HG03135 (cell line): ENCODE measurements at regions not wholly inside any gene's neighbourhood (a gene's known extent, or its start where the extent isn't known, plus 50 kb on each side); places are given as distances from the start of the nearest gene placed in this dataset.
"Not testable (repeated sequence)": the region's sequence is repeated elsewhere in the genome, so short reads cannot be mapped to it uniquely, and the experiment has no call there.

Experiments used
- ATAC-seq: cut with Tn5 transposase; IDR thresholded peaks from one replicate; pipeline ENCODE4 v1.9.1; 2021; ENCODE audit warnings: mild to moderate bottlenecking, moderate library complexity; ENCODE audit not compliant: unreplicated experiment

DNA sequence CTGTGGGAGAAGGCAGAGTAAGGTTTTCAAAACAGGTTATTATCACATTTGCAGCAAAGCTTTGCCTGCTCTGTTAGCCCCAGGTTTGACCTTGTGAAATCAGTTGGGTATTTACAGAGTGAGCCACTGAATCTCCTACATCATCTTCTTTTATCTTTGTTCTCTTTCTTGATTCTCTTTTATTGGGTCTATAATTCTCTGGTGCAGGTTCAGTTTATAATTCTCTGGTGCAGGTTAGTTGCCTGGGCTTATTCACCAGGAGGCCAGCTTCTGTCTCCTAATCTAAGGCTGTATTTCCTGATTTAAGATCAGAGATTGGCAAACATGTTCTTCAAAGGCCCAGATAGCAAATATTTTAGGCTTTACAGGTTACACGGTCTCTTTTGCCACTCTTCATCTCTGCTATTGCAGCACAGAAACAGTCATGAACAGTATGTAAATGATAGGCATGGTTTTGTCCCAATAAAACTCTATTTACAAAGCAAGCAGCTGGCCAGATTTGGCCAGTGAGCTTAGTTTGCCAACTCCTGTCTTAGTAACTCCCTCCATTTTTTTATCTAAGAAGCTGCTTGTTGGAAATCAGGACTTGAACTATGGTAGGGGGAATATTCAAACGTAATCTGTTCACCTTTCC is 205.0 kb upstream of the RIMS1 start:
- ATAC-seq: no peak

DNA sequence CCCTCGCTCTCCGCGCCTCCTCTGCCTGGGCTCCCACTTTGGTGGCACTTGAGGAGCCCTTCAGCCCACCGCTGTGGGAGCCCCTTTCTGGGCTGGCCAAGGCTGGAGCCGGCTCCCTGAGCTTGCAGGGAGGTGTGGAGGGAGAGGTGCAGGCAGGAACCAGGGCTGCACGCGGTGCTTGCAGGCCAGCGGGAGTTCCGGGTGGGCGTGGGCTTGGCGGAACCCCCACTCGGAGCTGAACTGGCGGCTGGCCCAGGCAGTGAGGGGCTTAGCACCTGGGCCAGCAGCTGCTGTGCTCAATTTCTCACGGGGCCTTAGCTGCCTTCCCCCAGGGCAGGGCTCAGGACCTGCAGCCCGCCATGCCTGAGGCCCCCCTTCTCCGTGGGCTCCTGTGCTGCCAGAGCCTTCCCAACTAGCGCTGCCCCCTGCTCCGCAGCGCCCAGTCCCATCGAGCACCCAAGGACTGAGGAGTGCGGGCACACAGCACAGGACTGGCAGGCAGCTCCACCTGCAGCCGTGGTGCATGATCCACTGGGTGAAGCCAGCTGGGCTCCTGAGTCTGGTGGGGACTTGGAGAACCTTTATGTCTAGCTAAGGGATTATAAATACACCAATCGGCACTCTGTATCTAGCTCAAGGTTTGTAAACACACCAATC is 200.2 kb upstream of the RIMS1 start:
- ATAC-seq: not testable (repeated sequence)

DNA sequence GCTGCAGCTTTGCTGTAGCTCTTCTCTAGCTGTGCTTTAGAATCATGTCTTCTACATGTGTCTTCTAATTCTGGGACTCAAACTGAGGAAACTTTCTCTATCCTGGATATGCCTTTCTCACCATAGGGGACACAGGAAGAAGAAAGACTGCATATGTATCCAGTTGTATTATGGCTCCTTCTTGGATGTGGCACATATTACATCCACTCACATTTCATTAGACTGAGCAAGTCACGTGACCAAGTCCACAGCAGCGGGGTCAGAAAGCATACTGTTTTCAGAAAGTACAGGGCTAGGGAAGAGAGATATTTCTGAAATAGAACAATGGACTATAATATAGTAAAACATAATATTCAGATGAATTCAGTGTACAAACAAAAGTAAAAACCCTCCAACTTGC is 187.6 kb upstream of the RIMS1 start:
- ATAC-seq: no peak

DNA sequence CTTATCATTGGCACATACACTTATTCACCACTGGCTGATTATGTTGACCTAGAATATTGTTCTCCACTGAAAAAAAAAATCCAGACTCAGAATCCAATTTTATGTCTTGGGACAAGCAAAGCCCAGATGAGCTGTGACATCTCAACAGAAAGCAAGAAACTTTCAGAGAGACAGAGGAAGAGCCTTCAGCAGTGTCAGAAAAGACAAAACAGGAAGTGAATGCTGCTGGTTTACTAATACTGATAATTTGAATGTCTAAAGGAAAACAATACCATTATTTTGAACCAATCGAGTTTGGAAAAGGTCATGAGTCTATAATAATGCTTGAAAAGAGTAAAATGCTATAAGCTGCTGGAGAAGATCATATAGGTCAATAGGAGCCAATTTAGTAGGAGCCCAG is 179.8 kb upstream of the RIMS1 start:
- ATAC-seq: peak; percentile 70

DNA sequence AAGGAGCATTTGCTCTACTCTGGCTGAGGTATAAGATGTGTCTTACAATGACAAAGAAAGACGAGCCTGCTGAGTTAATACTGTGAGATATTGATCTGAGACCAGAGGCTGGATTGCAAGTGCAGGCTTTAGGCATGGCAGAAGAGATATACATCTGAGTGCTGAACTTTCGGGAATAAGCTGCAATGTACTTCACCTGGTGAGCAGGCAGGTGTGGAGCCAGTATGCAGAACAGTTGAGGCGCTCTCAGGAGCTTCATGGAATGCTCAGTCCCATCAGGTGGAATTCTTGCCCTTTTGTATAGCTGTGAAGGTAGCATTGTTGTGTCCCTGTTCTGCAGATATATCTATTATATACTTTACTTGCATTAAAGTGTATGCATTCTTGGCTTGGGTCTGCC is 179.3 kb upstream of the RIMS1 start:
- no peak for ATAC-seq

DNA sequence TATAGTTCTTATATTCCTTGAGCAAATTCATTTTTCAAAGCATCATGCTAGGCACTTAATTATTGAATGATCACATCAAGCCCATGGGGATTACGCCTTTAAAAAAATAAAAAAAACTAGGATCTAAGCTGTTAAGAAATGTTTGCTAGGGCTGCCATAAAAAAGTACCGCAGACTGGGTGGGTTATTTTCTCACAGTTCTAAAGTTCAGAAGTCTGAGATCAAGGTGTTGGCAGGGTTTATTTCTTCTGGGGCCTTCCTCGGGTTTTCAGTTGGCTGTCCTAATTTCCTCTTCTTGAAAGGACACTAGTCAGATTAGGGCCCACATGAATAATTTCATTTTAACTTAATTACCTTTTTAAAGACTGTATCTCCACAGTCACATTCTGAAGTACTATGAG is 165.6 kb upstream of the RIMS1 start:
- no peak for ATAC-seq

DNA sequence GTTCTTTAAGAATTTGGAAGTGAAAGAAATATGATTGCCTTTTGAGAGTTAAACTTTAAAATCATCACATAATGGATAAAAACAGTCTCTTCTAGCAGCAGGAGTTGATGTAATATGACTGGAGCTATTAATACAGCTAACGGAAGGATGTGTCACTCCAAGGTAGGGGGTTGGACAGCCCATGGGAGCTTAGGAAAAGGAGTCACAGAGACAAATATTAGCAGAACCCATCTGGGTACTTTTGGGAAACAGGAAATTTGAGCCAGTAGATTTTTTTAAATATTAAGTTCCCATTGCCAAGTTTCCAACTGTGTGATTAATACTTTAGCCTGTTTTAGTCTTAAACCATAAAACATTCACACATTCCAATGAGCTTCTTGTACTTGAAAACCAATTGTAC is 164.7 kb upstream of the RIMS1 start:
- ATAC-seq: no peak

DNA sequence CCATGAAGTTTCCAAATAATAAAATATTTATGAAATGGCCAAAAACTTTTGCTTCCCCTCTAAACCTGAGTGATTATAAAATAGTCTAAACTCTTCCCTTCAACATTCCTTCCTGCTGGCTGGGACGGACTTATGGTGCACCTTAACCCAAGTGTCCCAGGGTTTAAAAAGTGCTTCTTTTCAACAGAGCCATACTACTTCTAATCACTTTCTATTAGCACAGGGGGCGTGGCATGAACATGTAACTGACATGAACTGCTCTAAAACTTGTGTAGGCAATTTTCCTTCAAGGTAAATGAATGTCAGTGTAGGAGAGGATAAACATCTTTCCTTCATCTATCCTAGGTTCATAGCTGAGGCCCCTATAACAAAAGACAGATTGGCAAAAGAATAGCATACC is 163.6 kb upstream of the RIMS1 start:
- ATAC-seq: no peak

DNA sequence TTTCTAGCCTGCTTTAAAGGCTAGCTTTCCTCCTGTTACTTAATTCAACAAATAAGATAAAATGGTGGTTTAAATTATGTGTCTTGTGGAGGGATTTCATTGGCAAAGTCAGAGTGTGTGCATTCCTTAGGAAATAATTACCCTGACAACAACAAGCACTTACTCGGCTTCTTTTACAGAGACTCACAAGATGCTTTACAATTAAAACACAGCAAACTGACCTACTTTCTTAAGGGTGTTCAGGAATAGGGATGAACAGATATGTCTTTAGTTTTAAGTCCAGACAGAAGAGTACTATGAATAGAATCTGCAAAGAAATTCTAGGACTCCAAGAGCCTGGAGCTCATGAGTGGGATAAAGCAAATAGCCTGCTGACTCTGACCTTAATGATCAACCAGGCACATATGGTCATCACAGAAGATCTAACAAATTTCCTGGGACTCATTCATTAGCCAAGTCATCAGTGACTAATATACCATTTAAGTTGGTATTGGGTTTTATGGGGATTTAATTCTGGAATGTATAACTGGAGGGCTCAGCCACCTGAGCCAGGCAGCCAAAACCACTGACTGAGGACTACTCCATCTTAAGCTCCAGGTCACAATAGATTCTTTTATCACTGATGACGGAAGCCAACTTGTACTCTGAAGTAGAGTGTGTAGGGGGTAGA is 161.8 kb upstream of the RIMS1 start:
- no peak for ATAC-seq

DNA sequence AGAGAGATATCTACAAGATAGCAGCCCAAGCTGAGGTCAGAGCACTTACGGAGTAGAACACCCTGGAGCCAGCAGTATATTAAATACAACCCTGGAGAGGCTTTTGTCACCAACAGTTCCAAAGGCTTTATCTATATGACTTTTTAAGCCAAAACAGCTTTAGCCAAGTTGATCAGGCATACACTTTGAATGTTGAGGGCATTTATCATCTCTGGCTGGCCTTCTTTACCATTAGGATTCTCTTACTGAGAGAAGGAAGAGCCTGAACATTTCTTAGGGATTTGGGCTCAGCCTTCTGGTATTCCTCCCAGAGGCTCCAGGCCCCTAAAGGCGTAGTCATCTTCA is 161.3 kb upstream of the RIMS1 start:
- no peak for ATAC-seq

DNA sequence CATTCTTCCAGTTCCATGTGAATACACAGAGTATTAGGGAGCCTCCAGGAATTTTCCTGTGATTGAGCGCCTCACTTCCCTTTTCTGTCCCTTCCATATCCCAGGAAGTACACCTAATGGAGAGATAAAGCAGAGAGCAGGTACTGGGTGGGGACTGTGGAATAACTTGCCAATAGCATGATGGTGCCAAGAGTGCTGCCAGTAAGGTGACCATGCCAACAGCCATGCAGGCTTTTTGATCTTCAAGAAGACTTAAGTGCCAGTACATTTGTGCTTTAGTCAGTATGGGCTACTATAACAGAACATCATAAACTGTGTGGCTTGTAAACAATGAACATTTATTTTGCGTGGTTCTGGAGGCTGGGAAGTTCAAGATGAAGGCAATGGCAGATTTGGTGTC is 160.2 kb upstream of the RIMS1 start:
- ATAC-seq: no peak

DNA sequence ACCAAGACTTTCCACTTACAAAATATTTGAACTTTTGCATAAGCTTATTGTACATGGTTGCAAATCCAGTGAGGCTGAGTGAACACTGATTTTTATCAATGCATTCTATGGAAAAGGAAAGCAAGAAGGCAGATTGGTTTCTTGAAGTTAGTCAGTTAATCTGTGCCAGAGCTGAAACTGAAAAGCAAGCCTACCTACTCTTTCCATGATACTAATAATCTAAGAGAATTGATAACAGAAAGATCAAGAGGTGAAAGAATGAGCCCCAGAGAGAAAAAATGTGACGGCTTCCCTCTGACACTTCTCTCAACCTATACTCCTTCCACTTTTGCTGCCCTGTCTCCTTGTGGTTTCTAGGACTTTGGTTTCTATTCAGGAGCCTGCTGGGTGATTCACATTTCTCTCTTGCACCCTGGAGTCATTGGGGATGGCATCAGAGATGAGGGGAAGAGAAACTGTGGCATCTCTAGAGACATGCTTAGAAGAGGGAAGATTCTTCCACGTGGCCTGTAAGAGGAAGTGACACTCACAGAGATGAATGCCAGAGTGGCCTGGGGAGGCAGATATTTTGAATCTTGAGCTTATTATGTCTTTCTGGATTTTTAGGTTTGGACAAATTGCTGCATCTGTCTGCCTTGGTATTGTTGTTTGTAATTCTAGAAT is 158.6 kb upstream of the RIMS1 start:
- peak; percentile 93 for ATAC-seq

DNA sequence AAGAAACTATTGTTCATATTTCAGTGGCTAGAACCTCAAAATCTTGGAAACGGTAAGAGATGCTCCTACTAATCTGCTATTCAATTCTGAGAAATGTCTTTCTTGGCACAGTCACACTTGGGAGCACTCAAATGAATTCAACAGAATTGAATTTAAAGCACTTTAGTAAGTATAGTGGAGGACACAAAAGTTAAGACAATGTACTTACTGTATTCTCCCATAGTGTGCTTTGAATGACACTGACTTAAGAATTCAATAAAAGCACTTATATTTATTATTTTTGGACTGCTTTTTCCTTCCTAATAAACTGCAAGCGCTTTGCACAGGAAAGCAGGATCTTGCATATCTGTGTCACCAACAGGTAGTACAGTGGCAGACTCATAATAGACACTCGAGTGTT is 156.1 kb upstream of the RIMS1 start:
- no peak for ATAC-seq

DNA sequence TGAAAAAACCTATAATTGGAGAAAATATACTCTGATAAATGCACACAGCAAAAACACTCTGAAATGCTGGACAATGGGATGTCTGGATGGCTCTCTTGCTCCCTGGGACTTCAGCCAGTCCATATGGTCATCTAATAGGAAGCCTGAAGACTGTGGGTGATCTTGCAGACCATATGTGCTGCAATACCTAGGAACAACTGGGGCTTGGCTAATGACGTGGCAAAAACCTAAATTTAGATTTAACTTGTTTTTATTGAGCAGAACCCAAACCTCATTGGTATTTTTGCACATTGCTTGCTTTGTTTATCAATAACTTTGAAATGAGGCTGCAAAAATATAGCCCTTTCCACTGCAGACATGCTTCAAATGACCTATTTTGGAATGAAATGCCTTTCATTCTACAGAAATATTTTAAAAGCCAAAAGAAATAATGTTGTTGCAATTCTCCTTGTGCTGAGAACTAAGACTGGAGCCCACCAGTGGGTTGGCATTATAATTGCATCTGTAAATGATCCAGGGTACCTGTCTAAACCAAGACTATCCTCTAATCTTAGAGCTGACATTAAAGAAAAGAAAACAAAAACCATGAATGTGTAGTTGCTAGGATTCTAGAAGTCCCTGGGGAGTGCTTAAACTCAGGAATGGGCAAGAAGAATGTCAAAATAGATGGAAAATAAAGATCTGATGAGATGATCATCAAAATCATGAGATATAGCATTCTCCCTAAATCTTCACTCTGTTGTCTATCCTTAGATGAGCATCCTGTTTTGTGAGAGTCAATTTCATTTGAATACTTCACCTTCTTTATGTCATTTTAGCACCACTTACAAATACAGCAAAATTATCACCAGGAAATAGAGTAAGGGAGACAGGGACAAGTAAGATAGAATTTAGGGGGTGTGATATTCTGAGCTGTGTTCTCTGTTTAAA is 152.1 kb upstream of the RIMS1 start:
- ATAC-seq: no peak

DNA sequence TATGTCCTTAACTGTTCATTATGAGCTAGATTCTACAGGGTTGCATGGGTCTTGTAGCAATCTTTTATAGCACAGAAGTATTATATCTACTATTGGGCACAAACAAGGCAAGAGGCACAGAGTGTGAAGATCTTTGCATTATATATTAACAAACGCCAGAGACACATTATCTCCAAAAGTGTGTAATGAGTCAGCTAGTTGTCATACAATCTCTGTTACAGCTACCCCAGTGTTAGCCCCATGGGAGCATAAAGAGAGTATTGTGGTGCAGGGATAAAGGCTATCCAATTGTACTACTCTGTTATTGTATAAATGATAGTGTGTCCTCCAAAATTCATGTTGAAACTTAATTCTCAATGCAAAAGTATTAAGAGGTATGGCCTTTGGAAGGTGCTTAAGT is 148.4 kb upstream of the RIMS1 start:
- ATAC-seq: no peak

DNA sequence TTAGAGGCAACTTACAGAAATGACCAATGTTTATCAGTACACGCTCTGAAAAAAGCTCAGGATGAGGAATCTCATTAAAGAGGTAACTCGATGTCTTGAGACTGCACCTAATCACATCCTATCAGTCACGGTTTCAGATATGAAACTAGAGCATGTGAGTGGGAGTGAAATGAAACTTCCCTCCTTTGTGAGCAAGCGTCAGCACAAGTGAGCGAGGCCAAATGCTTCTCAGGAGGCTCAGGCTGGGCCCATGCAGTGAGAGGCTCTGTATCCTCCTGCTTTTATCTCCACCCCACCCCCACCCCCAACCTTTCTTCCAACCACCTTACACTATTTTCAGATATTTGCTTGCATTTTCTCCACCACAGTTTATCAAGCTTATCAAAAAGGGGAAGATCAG is 140.8 kb upstream of the RIMS1 start:
- no peak for ATAC-seq

DNA sequence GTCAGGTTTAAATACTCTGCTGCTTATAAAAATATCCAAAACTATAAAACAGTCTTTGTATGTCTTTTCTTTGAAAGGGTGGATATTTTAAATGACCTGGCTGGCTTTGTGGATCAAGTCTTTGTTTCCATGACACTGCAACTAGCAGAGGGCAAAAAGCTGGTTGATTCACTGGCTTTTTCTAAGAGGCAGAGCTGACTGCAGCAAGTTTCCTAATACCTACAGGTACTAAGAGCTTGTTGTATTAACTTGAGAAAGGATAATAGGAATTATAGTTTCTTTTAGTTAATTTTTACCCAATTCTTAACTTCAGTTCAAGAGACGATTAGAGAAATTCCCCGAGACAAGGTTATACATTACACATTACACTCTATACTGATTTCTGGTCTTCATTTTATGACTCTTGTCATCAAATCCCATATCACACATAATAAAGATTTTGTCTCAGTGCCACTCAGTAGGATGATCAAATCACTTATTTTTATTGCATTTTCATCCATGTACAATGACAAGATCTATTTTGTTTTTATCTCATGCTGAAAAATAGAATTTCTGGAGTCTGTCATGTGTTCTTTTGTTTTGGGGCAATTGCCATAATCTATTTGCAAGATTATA is 120.1 kb upstream of the RIMS1 start:
- no peak for ATAC-seq

DNA sequence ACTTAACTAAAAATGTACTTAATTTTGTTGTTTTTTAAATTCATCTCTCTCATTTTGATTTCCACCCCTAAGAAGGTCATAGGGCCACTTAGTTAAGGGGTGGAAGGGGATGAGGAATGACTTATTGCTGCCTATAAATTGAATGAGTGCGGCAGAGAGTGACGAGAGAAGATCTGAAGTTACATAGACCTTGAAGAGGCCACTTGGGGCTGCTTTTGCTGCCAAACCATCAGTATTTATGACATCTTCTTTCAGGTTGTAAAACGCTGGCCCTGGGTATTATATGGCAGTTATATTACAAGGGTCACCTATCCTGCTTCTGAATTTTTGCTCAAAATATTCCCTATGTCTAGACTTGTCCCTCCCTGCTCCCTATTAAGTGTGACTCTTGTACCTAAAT is 119.6 kb upstream of the RIMS1 start:
- ATAC-seq: no peak

DNA sequence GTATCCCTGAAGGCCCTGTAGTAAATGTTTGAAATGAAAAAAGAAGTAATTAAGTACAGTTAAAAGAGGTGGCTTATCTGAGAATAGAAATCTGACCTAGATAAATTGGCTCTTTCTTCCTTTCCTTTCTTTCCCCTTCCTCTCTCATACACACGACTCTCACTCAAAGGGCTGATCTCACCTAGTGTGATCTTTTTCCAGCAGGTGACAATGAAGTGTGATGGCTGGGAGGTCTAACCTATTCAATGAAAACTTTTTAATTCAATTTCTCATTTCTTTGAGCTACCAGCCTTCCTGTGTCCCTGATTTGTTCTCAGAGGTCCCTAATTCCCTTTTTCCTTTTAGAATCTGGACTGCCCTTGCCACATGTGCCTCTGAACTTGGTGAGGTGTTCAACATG is 118.0 kb upstream of the RIMS1 start:
- no peak for ATAC-seq

DNA sequence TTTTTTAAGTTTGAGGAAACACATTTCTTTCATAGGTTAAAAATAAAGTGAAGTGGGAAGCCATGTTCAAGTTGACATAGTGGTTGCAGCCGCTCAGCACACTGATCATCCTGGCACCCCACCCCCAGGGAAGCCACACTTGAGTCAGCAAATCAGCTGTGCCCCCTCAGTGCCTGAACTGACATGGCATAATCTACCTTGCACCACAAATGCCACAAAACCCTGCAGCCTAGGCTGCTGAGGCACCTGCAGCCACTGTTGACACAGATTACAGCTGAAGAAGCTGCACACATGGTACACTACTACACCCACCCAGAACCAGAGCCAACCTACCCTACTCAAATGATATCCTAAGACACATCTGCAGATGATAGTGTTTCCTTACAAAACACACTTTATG is 77.5 kb upstream of the RIMS1 start:
- ATAC-seq: no peak

DNA sequence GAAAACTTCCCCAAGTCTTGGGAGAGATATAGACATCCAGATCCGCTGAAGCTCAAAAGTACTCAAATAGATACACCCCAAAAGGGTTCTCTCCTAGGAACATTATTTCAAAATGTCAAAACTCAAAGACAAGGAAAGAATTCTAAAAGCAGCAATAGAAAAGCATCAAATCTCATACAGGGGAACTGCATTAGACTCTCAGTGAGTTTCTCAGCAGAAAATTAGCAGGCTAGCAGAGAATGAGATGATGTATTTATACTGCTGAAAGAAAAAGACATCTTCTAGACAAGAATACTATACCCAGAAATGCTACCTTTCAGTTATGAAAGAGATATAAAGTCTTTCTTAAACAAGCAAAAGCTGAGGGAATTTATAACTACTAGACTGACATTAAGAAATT is 75.5 kb upstream of the RIMS1 start:
- ATAC-seq: no peak
